Chondrocyte (in vitro differentiated cells): ENCODE measurements at regions not wholly inside any gene's neighbourhood (a gene's known extent, or its start where the extent isn't known, plus 50 kb on each side); places are given as distances from the start of the nearest gene placed in this dataset.
"Not testable (repeated sequence)": the region's sequence is repeated elsewhere in the genome, so short reads cannot be mapped to it uniquely, and the experiment has no call there.

Experiments used
- DNase-seq: peaks from one replicate; pipeline ENCODE4 v3.0.0; 2021; ENCODE audit warnings: mixed read lengths, low spot score
- H3K27ac Mint-ChIP-seq: one replicate; pipeline ENCODE4 v1.8.0; 2021; ENCODE audit warnings: mild to moderate bottlenecking, moderate library complexity, mixed read lengths; ENCODE audit not compliant: unreplicated experiment
- H3K27me3 Mint-ChIP-seq: 2 replicates; pipeline ENCODE4 v1.8.0; 2021; ENCODE audit warnings: low read depth, mixed read lengths
- H3K36me3 Mint-ChIP-seq: 2 replicates; pipeline ENCODE4 v1.8.0; 2021; ENCODE audit warnings: low read depth, mixed read lengths
- H3K4me1 Mint-ChIP-seq: 2 replicates; pipeline ENCODE4 v1.8.0; 2021; ENCODE audit warnings: low read depth, mild to moderate bottlenecking, mixed read lengths
- H3K4me3 Mint-ChIP-seq: one replicate; pipeline ENCODE4 v1.8.0; 2021; ENCODE audit warnings: mild to moderate bottlenecking, moderate library complexity, mixed read lengths; ENCODE audit not compliant: unreplicated experiment
- H3K9me3 Mint-ChIP-seq: 2 replicates; pipeline ENCODE4 v1.8.0; 2021; ENCODE audit warnings: low read depth, mixed read lengths

GRCh38 chr21:6498716-6499115 lies 4022.7 kb upstream of the TPTE start:
- H3K9me3 Mint-ChIP-seq, DNase-seq, H3K27me3 Mint-ChIP-seq, H3K36me3 Mint-ChIP-seq, H3K4me1 Mint-ChIP-seq: not testable (repeated sequence)
- H3K4me3 Mint-ChIP-seq, result peak overlapping the region; percentile 19
- H3K27ac Mint-ChIP-seq, result peak overlapping the region; percentile 27

GRCh38 chr21:6499128-6499826 lies 4022.1 kb upstream of the TPTE start:
- DNase-seq, H3K27ac Mint-ChIP-seq, H3K4me3 Mint-ChIP-seq, H3K27me3 Mint-ChIP-seq, H3K4me1 Mint-ChIP-seq, H3K9me3 Mint-ChIP-seq, H3K36me3 Mint-ChIP-seq: not testable (repeated sequence)

GRCh38 chr21:6499866-6500265 lies 4021.5 kb upstream of the TPTE start:
- not testable (repeated sequence) for H3K27me3 Mint-ChIP-seq, H3K4me3 Mint-ChIP-seq, H3K4me1 Mint-ChIP-seq, H3K36me3 Mint-ChIP-seq, H3K9me3 Mint-ChIP-seq, H3K27ac Mint-ChIP-seq, DNase-seq

GRCh38 chr21:6500681-6501080 lies 4020.7 kb upstream of the TPTE start:
- H3K27me3 Mint-ChIP-seq, H3K4me3 Mint-ChIP-seq, H3K9me3 Mint-ChIP-seq, H3K36me3 Mint-ChIP-seq, H3K4me1 Mint-ChIP-seq, H3K27ac Mint-ChIP-seq, DNase-seq: not testable (repeated sequence)

- DNase-seq, H3K27me3 Mint-ChIP-seq, H3K4me1 Mint-ChIP-seq, H3K36me3 Mint-ChIP-seq, H3K4me3 Mint-ChIP-seq, H3K9me3 Mint-ChIP-seq, H3K27ac Mint-ChIP-seq: not testable (repeated sequence)
These were observed 4015.1 kb upstream of the TPTE start for GRCh38 chr21:6506167-6506894.

GRCh38 chr21:6507632-6508031 lies 4013.8 kb upstream of the TPTE start:
- H3K27me3 Mint-ChIP-seq, H3K9me3 Mint-ChIP-seq, H3K4me3 Mint-ChIP-seq, H3K4me1 Mint-ChIP-seq, H3K27ac Mint-ChIP-seq, H3K36me3 Mint-ChIP-seq, DNase-seq: not testable (repeated sequence)

- not testable (repeated sequence) for H3K36me3 Mint-ChIP-seq, H3K4me1 Mint-ChIP-seq, H3K27me3 Mint-ChIP-seq, H3K4me3 Mint-ChIP-seq, H3K27ac Mint-ChIP-seq, H3K9me3 Mint-ChIP-seq, DNase-seq
These were observed 3999.6 kb upstream of the TPTE start for GRCh38 chr21:6521777-6522176.

GRCh38 chr21:6526213-6526612 lies 3995.2 kb upstream of the TPTE start:
- H3K36me3 Mint-ChIP-seq, DNase-seq, H3K9me3 Mint-ChIP-seq, H3K27ac Mint-ChIP-seq, H3K4me1 Mint-ChIP-seq, H3K27me3 Mint-ChIP-seq, H3K4me3 Mint-ChIP-seq: not testable (repeated sequence)

GRCh38 chr21:6530655-6531054 lies 3990.7 kb upstream of the TPTE start:
- H3K4me3 Mint-ChIP-seq, DNase-seq, H3K36me3 Mint-ChIP-seq, H3K27me3 Mint-ChIP-seq, H3K27ac Mint-ChIP-seq, H3K4me1 Mint-ChIP-seq, H3K9me3 Mint-ChIP-seq: not testable (repeated sequence)

- H3K4me3 Mint-ChIP-seq, H3K27me3 Mint-ChIP-seq, H3K9me3 Mint-ChIP-seq, H3K27ac Mint-ChIP-seq, DNase-seq, H3K4me1 Mint-ChIP-seq, H3K36me3 Mint-ChIP-seq: not testable (repeated sequence)
These were observed 3988.1 kb upstream of the TPTE start for GRCh38 chr21:6533261-6533660.

- H3K4me3 Mint-ChIP-seq, H3K27me3 Mint-ChIP-seq, H3K4me1 Mint-ChIP-seq, DNase-seq, H3K9me3 Mint-ChIP-seq, H3K27ac Mint-ChIP-seq, H3K36me3 Mint-ChIP-seq: not testable (repeated sequence)
These were observed 3983.1 kb upstream of the TPTE start for GRCh38 chr21:6538320-6538719.

GRCh38 chr21:6539688-6540087 lies 3981.7 kb upstream of the TPTE start:
- not testable (repeated sequence) for H3K27me3 Mint-ChIP-seq, H3K4me1 Mint-ChIP-seq, H3K9me3 Mint-ChIP-seq, H3K27ac Mint-ChIP-seq, H3K4me3 Mint-ChIP-seq, DNase-seq, H3K36me3 Mint-ChIP-seq

- H3K36me3 Mint-ChIP-seq, H3K27ac Mint-ChIP-seq, H3K4me3 Mint-ChIP-seq, H3K27me3 Mint-ChIP-seq, DNase-seq, H3K4me1 Mint-ChIP-seq, H3K9me3 Mint-ChIP-seq: not testable (repeated sequence)
These were observed 3980.3 kb upstream of the TPTE start for GRCh38 chr21:6541036-6541435.
